CD4-positive, alpha-beta T cell treated with Interleukin-4 for 1 hour (primary cell): ENCODE measurements at regions not wholly inside any gene's neighbourhood (a gene's known extent, or its start where the extent isn't known, plus 50 kb on each side); places are given as distances from the start of the nearest gene placed in this dataset.

Source experiments
- DNase-seq, 2 donors: peaks; one replicate each; pipeline ENCODE4 v3.0.0-alpha.2; 2020 to 2022

- DNase-seq = no peak
Observed at GRCh38 chr10:3420527-3421469, 248.2 kb upstream of the PITRM1 start.

- DNase-seq = peak in 1 of 2 donors; percentile 30
Observed at GRCh38 chr10:3419719-3420495, 247.3 kb upstream of the PITRM1 start.

GRCh38 chr10:3418926-3419325 is 246.3 kb upstream of the PITRM1 start:
- no peak for DNase-seq

GRCh38 chr10:3418041-3418754 is 245.6 kb upstream of the PITRM1 start:
- DNase-seq = no peak

GRCh38 chr10:3417096-3417495 is 244.5 kb upstream of the PITRM1 start:
- DNase-seq = no peak

GRCh38 chr10:3415878-3416605 is 243.5 kb upstream of the PITRM1 start:
- DNase-seq = no peak

GRCh38 chr10:3415038-3415736 is 242.6 kb upstream of the PITRM1 start:
- no peak for DNase-seq

- DNase-seq = no peak
Observed at GRCh38 chr10:3414667-3415023, 242.1 kb upstream of the PITRM1 start.

GRCh38 chr10:3413937-3414666 is 241.5 kb upstream of the PITRM1 start:
- DNase-seq = no peak

GRCh38 chr10:3412646-3413045 is 240.1 kb upstream of the PITRM1 start:
- DNase-seq = no peak

GRCh38 chr10:3412071-3412582 is 239.5 kb upstream of the PITRM1 start:
- no peak for DNase-seq

GRCh38 chr10:3411044-3411443 is 238.5 kb upstream of the PITRM1 start:
- no peak for DNase-seq

GRCh38 chr10:3409928-3410327 is 237.3 kb upstream of the PITRM1 start:
- DNase-seq = no peak

GRCh38 chr10:3408603-3409365 is 236.2 kb upstream of the PITRM1 start:
- DNase-seq = no peak

GRCh38 chr10:3407208-3407607 is 234.6 kb upstream of the PITRM1 start:
- DNase-seq = no peak

GRCh38 chr10:3406556-3406955 is 234.0 kb upstream of the PITRM1 start:
- no peak for DNase-seq

GRCh38 chr10:3404381-3404780 is 231.8 kb upstream of the PITRM1 start:
- no peak for DNase-seq

- DNase-seq = no peak
Observed at GRCh38 chr10:3402187-3402751, 229.7 kb upstream of the PITRM1 start.

GRCh38 chr10:3401491-3401938 is 228.9 kb upstream of the PITRM1 start:
- no peak for DNase-seq

- DNase-seq = no peak
Observed at GRCh38 chr10:3400348-3400747, 227.8 kb upstream of the PITRM1 start.
